CD4-positive, alpha-beta T cell (primary cell): ENCODE measurements at regions not wholly inside any gene's neighbourhood (a gene's known extent, or its start where the extent isn't known, plus 50 kb on each side); places are given as distances from the start of the nearest gene placed in this dataset.

ENCODE experiments used
- ATAC-seq: fragments of 200-7000 bp; cut with Tn5 transposase; one replicate; pipeline ENCODE4 v1.10.0; 2022; ENCODE audit warnings: mild to moderate bottlenecking; ENCODE audit not compliant: poor library complexity
- CTCF ChIA-PET: fragments of 350-600 bp; sonication (Branson Sonifier 250); formaldehyde crosslinking; loops from one replicate; lab custom pipeline; 2021; ENCODE audit warnings: antibody characterized with exemption, inconsistent platforms; lab: Charles Lee
- POLR2A ChIA-PET: fragments of 350-600 bp; sonication (Branson Sonifier 250); formaldehyde crosslinking; loops from one replicate; lab custom pipeline; 2021; ENCODE audit warnings: antibody characterized with exemption, inconsistent platforms; lab: Charles Lee
- DNase-seq, 14 experiments: peaks; one replicate each; pipeline ENCODE4 v3.0.0-alpha.2; 2013 to 2020; ENCODE audit warnings: mixed read lengths in 2 of 14
- H3K27ac ChIP-seq, 2 donors: one replicate each; pipeline versions ENCODE4 v1.5.1 to v1.7.0; 2013; ENCODE audit warnings: low read length in 2 of 2, low read depth in 1 of 2, mild to moderate bottlenecking in 1 of 2
- H3K27me3 ChIP-seq, 2 experiments: 1 replicate in 1 of 2; 2 replicates in 1 of 2; pipeline versions ENCODE4 v1.6.1 to v1.7.0; 2013; ENCODE audit warnings: low read length in 2 of 2, control low read depth in 1 of 2, mild to moderate bottlenecking in 1 of 2, moderate library complexity in 1 of 2; ENCODE audit not compliant: insufficient read depth in 2 of 2, control insufficient read depth in 1 of 2
- H3K36me3 ChIP-seq: one replicate; pipeline ENCODE4 v1.6.1; 2013; ENCODE audit warnings: low read length, control low read depth; ENCODE audit not compliant: insufficient read depth
- H3K4me1 ChIP-seq: one replicate; pipeline ENCODE4 v1.6.1; 2013; ENCODE audit warnings: low read length, control low read depth; ENCODE audit not compliant: insufficient read depth
- H3K4me3 ChIP-seq: one replicate; pipeline ENCODE4 v1.5.1; 2013; ENCODE audit warnings: mild to moderate bottlenecking, low read length, moderate library complexity
- H3K9me3 ChIP-seq, 2 experiments: 1 replicate in 1 of 2; 2 replicates in 1 of 2; pipeline versions ENCODE4 v1.6.1 to v1.7.0; 2013; ENCODE audit warnings: low read length in 2 of 2, mild to moderate bottlenecking in 2 of 2, control low read depth in 1 of 2, moderate library complexity in 1 of 2; ENCODE audit not compliant: control insufficient read depth in 1 of 2, insufficient read depth in 1 of 2
- H3K27ac Mint-ChIP-seq: one replicate; pipeline ENCODE4 v1.8.0; 2020; ENCODE audit warnings: mixed read lengths
- H3K27me3 Mint-ChIP-seq: one replicate; pipeline ENCODE4 v1.8.0; 2021; ENCODE audit warnings: mixed read lengths
- H3K36me3 Mint-ChIP-seq: one replicate; pipeline ENCODE4 v1.8.0; 2021; ENCODE audit warnings: low read depth, mixed read lengths
- H3K4me1 Mint-ChIP-seq: one replicate; pipeline ENCODE4 v1.8.0; 2021; ENCODE audit warnings: low read depth, mixed read lengths
- H3K4me3 Mint-ChIP-seq: one replicate; pipeline ENCODE4 v1.8.0; 2020; ENCODE audit warnings: mild to moderate bottlenecking, mixed read lengths
- H3K9me3 Mint-ChIP-seq: one replicate; pipeline ENCODE4 v1.8.0; 2020; ENCODE audit warnings: mixed read lengths
- CTCF ChIP-seq: fragments of 200-600 bp; IDR thresholded peaks from one replicate; pipeline ENCODE4 v1.8.0; 2022; ENCODE audit warnings: antibody characterized with exemption, mild to moderate bottlenecking
- intact Hi-C, 2 experiments: fragments of 100-400 bp; cut with DNase I in 1 of 2; cut with micrococcal nuclease in 1 of 2; formaldehyde crosslinking; loops; one replicate each; pipeline versions ENCODE4 v1.15.1 to v1.9.0; 2023 to 2025; cut with DNase I, micrococcal nuclease

- intact Hi-C loops, result no loop called here
- TF ChIP-seq CTCF, result no peak
- Histone ChIP-seq H3K27me3 (no peaks in the 10 kb centered on the region), H3K9me3 (no peaks in the 10 kb centered on the region), H3K36me3 (no peaks in the 10 kb centered on the region), H3K27ac (no peak overlapping the region), H3K4me1 (no peaks in the 10 kb centered on the region), H3K4me3 (no peak overlapping the region)
- ATAC-seq, result no peak
- Mint-ChIP-seq H3K4me1 (no peaks in the 10 kb centered on the region), H3K36me3 (no peaks in the 10 kb centered on the region), H3K27me3 (peaks cover 16% of the 10 kb centered on the region), H3K9me3 (no peaks in the 10 kb centered on the region), H3K4me3 (no peak overlapping the region), H3K27ac (no peak overlapping the region)
- POLR2A ChIA-PET, result no interaction called here
- CTCF ChIA-PET, result no interaction called here
- DNase-seq, result no peak
Measured at GRCh38 chr4:77493829-77494551, 111.6 kb upstream of the CXCL13 start.

- H3K27me3 ChIP-seq, result no peaks in the 10 kb centered on the region
- TF ChIP-seq CTCF, result no peak
- Mint-ChIP-seq H3K4me1 (no peaks in the 10 kb centered on the region), H3K4me3 (no peak overlapping the region), H3K36me3 (no peaks in the 10 kb centered on the region), H3K27me3 (peaks cover 12% of the 10 kb centered on the region), H3K27ac (no peak overlapping the region), H3K9me3 (no peaks in the 10 kb centered on the region)
- no peaks in the 10 kb centered on the region for H3K9me3 ChIP-seq
- H3K4me3 ChIP-seq, result no peak overlapping the region
- ATAC-seq, result no peak
- H3K36me3 ChIP-seq, result no peaks in the 10 kb centered on the region
- ChIA-PET CTCF (no interaction called here), POLR2A (no interaction called here)
- intact Hi-C loops, result no loop called here
- DNase-seq, result no peak
- H3K27ac ChIP-seq, result no peak overlapping the region
- H3K4me1 ChIP-seq, result no peaks in the 10 kb centered on the region
Measured at GRCh38 chr4:77496457-77496856, 109.2 kb upstream of the CXCL13 start.

GRCh38 chr4:77500801-77501200 is 104.8 kb upstream of the CXCL13 start:
- Mint-ChIP-seq H3K4me1 (no peaks in the 10 kb centered on the region), H3K27ac (no peak overlapping the region), H3K4me3 (no peak overlapping the region), H3K36me3 (no peaks in the 10 kb centered on the region), H3K27me3 (peaks cover 8% of the 10 kb centered on the region), H3K9me3 (no peaks in the 10 kb centered on the region)
- ATAC-seq (no peak), DNase-seq (no peak)
- TF ChIP-seq CTCF, result no peak
- Histone ChIP-seq H3K27ac (no peak overlapping the region), H3K36me3 (no peaks in the 10 kb centered on the region), H3K4me1 (no peaks in the 10 kb centered on the region), H3K4me3 (no peak overlapping the region), H3K27me3 (no peaks in the 10 kb centered on the region), H3K9me3 (no peaks in the 10 kb centered on the region)
- CTCF ChIA-PET, result no interaction called here
- POLR2A ChIA-PET, result no interaction called here
- intact Hi-C loops, result no loop called here
